ENCODE measurements at regions not wholly inside any gene's neighbourhood (a gene's known extent, or its start where the extent isn't known, plus 50 kb on each side); places are given as distances from the start of the nearest gene placed in this dataset.

DNA sequence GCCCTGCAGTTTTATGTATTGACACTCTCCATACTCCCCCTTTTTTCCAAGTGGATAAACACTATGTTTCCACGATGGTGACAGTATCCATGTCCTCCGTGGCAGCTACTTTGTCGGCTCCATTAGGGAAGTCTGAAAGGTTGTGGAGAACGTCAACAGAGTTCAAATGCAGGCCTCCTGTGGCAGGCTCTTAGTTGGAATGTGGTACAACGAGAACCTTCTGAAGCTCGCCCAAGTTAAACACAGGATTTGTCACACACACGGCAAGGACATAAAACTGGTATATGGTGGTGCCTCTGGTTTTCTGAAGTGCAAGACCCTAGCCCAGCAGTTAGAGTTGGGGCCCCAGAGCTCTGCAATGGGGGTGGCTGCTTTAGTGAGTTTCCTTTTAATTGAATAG lies 187.0 kb upstream of the TAB2 start:
- no peak overlapping the region for H2AFZ ChIP-seq (ENCODE audit: control insufficient read depth, low read length)
- H3K9me3 ChIP-seq (ENCODE audit: control insufficient read depth, low read depth, low read length): no peaks in the 10 kb centered on the region
- DNase-seq (ENCODE audit: low read depth, low spot score) (no peak), FAIRE-seq (no peak)
- H3K9ac ChIP-seq (ENCODE audit: control insufficient read depth, extremely low read depth, insufficient read depth, low read length): no peak overlapping the region
- no peak overlapping the region for H3K27ac ChIP-seq (ENCODE audit: control insufficient read depth, insufficient read depth, low read length)
- H3K4me1 ChIP-seq (ENCODE audit: control insufficient read depth, extremely low read depth, insufficient read depth, low read length): peaks cover 4% of the 10 kb centered on the region
- H3K4me3 ChIP-seq (ENCODE audit: control insufficient read depth in 2 of 3, extremely low read depth in 1 of 3, insufficient read depth in 2 of 3, low read depth in 1 of 3, low read length in 3 of 3): no peak overlapping the region
- H3K36me3 ChIP-seq (ENCODE audit: control insufficient read depth in 2 of 2, extremely low read depth in 1 of 2, insufficient read depth in 2 of 2, low read length in 2 of 2): no peaks in the 10 kb centered on the region
- TF ChIP-seq EZH2 (IDR thresholded peaks at IDR 0.05; ENCODE audit: low read length): no peak
- TF ChIP-seq CTCF (optimal IDR thresholded peaks at IDR 0.05 in 1 of 3, IDR thresholded peaks at IDR 0.05 in 1 of 3, conservative IDR thresholded peaks at IDR 0.05 in 1 of 3; ENCODE audit: extremely low read depth in 1 of 3, insufficient read depth in 2 of 3, low read length in 3 of 3): no peak
- no peak overlapping the region for H3K4me2 ChIP-seq (ENCODE audit: control insufficient read depth, extremely low read depth, insufficient read depth, low read depth, low read length)
- peaks cover 10% of the 10 kb centered on the region for H3K27me3 ChIP-seq (ENCODE audit: control insufficient read depth, extremely low read depth, insufficient read depth, low read length)
- no peaks in the 10 kb centered on the region for H4K20me1 ChIP-seq (ENCODE audit: control insufficient read depth, extremely low read depth, insufficient read depth, low read length)
- no peaks in the 10 kb centered on the region for H3K9me1 ChIP-seq (ENCODE audit: control insufficient read depth, extremely low read depth, insufficient read depth, low read length)
- dilution Hi-C loops (cut with MboI; ENCODE audit: extremely low pct_ligation_motif_present, low sequenced_read_pairs): no loop called here
- H3K79me2 ChIP-seq (ENCODE audit: control insufficient read depth, insufficient read depth, low read length): no peaks in the 10 kb centered on the region

DNA sequence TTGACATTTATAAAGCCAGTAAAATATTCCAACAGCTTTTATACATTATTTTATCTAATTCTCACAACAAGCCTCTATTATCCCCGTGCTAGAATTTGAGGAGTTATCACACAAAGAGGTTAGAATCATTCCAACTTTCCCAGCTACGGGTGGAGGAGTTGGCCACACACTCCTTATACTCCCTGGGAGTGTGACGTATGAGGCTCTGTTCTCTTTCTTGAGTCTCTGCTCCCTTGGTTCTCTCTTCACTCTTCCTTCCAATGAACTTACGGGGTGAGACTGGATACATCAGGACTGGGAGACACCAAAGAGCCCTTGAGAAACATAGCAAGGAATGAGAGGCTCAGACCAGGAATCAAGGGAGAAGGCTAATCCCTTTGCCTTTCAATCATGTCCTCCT lies 185.6 kb upstream of the TAB2 start:
- H3K27me3 ChIP-seq (ENCODE audit: control insufficient read depth, extremely low read depth, insufficient read depth, low read length): peaks cover 10% of the 10 kb centered on the region
- no peak for TF ChIP-seq CTCF (optimal IDR thresholded peaks at IDR 0.05 in 1 of 3, IDR thresholded peaks at IDR 0.05 in 1 of 3, conservative IDR thresholded peaks at IDR 0.05 in 1 of 3; ENCODE audit: extremely low read depth in 1 of 3, insufficient read depth in 2 of 3, low read length in 3 of 3)
- TF ChIP-seq EZH2 (IDR thresholded peaks at IDR 0.05; ENCODE audit: low read length): no peak
- no peak overlapping the region for H3K4me3 ChIP-seq (ENCODE audit: control insufficient read depth in 2 of 3, extremely low read depth in 1 of 3, insufficient read depth in 2 of 3, low read depth in 1 of 3, low read length in 3 of 3)
- FAIRE-seq: no peak
- H3K9me1 ChIP-seq (ENCODE audit: control insufficient read depth, extremely low read depth, insufficient read depth, low read length): no peaks in the 10 kb centered on the region
- no peaks in the 10 kb centered on the region for H3K79me2 ChIP-seq (ENCODE audit: control insufficient read depth, insufficient read depth, low read length)
- H3K27ac ChIP-seq (ENCODE audit: control insufficient read depth, insufficient read depth, low read length): no peak overlapping the region
- dilution Hi-C loops (cut with MboI; ENCODE audit: extremely low pct_ligation_motif_present, low sequenced_read_pairs): no loop called here
- no peak for DNase-seq (ENCODE audit: low read depth, low spot score)
- no peak overlapping the region for H3K4me2 ChIP-seq (ENCODE audit: control insufficient read depth, extremely low read depth, insufficient read depth, low read depth, low read length)
- H3K36me3 ChIP-seq (ENCODE audit: control insufficient read depth in 2 of 2, extremely low read depth in 1 of 2, insufficient read depth in 2 of 2, low read length in 2 of 2): no peaks in the 10 kb centered on the region
- no peak overlapping the region for H2AFZ ChIP-seq (ENCODE audit: control insufficient read depth, low read length)
- H3K9ac ChIP-seq (ENCODE audit: control insufficient read depth, extremely low read depth, insufficient read depth, low read length): no peak overlapping the region
- no peaks in the 10 kb centered on the region for H4K20me1 ChIP-seq (ENCODE audit: control insufficient read depth, extremely low read depth, insufficient read depth, low read length)
- H3K9me3 ChIP-seq (ENCODE audit: control insufficient read depth, low read depth, low read length): no peaks in the 10 kb centered on the region
- H3K4me1 ChIP-seq (ENCODE audit: control insufficient read depth, extremely low read depth, insufficient read depth, low read length): peaks cover 4% of the 10 kb centered on the region

All from keratinocyte (primary cell).